NOMO-1 treated with DMSO at 0.1 percent for 48 hours (cell line): ENCODE measurements at regions not wholly inside any gene's neighbourhood (a gene's known extent, or its start where the extent isn't known, plus 50 kb on each side); places are given as distances from the start of the nearest gene placed in this dataset.

Experiments used
- DNase-seq: peaks from one replicate; lab custom pipeline; 2025; ENCODE audit not compliant: unreplicated experiment; lab: John Stamatoyannopoulos, UW

GRCh38 chr3:117234331-117234730 lies 524.8 kb downstream of the TUSC7 start:
- DNase-seq: no peak

- DNase-seq: no peak
Measured at GRCh38 chr3:117235304-117235703, 525.7 kb downstream of the TUSC7 start.

GRCh38 chr3:117238806-117239205 lies 529.2 kb downstream of the TUSC7 start:
- no peak for DNase-seq

- no peak for DNase-seq
Measured at GRCh38 chr3:117243657-117244056, 534.1 kb downstream of the TUSC7 start.

GRCh38 chr3:117246771-117247555 lies 537.4 kb downstream of the TUSC7 start:
- no peak for DNase-seq

DNA sequence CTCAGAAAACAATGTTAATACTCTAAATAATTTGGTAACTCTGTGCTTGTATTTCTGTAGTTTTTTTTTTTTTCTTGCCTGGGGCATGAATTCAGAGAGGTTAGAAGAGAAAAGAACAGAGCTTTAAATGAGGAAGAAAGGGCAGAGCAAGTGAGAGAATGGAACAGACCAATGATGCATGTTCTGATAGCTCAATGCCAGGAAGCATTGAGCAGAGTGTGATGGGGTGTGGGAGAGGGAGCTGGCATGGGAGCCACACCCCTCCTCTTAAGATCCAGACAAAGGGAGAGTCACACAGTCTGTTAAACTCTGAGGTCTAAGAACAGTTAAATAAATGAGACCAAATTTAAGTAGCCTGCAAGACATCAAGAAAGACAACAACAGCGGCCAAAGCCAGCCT lies 538.6 kb downstream of the TUSC7 start:
- DNase-seq: no peak

DNA sequence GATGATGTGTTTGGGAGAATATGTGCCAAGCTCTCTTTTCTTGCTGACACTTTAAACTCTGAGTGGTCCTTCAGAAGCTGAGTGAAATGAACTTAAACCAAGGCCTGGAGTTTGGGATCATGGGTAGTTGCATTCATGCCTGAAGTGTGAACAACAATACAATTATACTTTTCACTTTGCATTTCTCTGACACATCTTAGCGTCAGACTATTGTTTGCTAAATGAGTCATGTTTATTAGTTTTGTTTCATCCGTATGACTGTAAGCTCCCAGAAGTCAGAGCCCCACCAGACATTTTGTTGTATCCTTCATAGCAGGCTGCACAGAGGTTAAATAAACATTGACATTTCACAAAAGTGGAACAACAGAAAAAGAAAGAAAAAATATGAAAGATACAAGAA lies 542.6 kb downstream of the TUSC7 start:
- DNase-seq: no peak

DNA sequence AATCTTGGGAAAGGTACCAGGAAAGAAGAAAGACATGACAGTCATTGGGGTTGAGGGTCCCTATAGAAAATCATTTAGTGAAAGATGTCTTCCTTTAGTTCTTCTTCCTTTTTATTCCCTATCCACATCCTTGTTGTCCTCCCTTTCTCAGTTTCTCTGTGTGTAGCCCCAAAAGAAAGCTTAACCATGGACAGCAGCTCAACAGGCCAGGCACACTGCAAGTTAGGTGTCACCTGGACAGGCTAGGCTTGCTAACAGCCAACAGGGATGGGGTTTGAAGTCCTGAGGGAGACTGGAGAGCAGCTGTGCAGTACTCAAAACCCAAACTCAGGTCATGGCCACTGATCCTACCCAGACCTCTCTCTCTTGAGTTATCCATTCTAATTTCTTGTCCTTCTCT lies 543.1 kb downstream of the TUSC7 start:
- no peak for DNase-seq

GRCh38 chr3:117253636-117254035 lies 544.1 kb downstream of the TUSC7 start:
- DNase-seq: no peak

DNA sequence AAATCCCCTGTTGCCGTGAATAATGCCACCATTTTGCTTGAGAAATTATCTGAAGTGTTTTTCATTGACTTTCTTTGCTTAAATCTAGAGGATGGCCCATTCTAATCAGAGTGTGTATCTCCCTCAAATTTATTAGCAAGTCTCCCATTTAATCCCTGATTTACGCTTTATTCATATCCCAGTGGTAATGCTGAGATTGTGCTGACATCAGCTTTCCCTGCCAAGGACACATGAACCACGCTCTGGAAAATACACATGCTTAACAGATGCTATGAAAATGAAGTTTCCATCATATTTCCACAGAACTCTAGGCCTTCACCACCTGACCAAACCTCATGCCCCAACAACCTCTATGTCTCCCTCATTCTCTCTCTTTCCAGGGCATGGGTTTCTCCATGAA lies 545.4 kb downstream of the TUSC7 start:
- no peak for DNase-seq

DNA sequence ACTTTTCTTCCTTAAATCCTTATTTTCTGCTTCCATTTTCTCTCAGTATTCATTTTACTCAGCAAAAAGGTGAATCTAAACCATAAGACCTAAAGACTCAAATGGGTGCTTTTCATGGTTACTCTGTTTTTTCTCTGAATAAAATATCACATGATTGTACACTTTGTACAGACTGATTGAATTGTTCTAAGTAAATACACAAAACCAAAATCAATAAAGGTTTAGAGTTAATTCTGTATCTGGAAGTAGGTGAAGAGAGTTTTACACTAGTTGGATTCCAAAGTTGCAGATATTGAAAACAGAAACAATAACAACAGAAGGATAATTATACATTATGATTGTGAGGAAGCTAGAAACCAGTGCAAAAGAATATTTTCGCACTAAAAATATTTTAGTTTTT lies 546.2 kb downstream of the TUSC7 start:
- DNase-seq: no peak

GRCh38 chr3:117261983-117262421 lies 552.4 kb downstream of the TUSC7 start:
- no peak for DNase-seq

GRCh38 chr3:117263270-117263669 lies 553.7 kb downstream of the TUSC7 start:
- DNase-seq: no peak

DNA sequence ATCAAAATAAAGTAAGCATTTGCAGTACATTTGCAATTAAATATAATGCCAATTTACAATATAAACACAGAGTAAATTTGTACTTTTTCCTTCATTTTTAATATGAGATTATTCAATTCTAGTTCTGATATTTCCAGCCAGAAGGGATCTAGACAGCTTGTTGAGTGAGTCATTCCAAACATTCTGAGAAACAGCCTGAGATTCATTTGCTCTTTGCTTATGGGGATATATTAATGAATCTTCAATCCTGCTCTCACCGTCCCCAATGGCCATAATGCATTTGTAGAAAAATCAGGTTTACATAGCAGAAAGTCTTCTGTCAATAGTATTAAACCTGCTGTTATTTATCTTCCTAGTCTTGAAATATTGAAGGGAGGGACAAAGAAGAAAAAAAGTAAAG lies 554.2 kb downstream of the TUSC7 start:
- no peak for DNase-seq

- no peak for DNase-seq
Measured at GRCh38 chr3:117264204-117264994, 554.8 kb downstream of the TUSC7 start.

DNA sequence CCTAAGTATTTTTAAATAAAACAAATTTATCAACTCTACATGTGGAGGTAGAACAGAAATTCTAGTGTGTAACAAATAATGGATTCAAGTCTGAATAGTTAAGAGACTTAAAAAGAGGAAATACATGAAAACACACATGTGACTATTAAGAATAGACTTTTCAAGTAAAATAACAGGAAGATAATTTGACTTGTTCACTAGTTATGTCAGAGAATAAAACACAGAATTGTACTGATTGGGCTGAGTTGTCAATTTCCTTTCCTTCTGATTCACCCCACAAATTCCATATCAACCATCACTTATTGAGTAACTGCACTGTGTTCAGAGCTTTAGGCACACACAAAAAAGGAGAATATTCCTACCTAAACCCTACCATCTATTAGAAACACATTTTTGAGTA lies 557.2 kb downstream of the TUSC7 start:
- no peak for DNase-seq

DNA sequence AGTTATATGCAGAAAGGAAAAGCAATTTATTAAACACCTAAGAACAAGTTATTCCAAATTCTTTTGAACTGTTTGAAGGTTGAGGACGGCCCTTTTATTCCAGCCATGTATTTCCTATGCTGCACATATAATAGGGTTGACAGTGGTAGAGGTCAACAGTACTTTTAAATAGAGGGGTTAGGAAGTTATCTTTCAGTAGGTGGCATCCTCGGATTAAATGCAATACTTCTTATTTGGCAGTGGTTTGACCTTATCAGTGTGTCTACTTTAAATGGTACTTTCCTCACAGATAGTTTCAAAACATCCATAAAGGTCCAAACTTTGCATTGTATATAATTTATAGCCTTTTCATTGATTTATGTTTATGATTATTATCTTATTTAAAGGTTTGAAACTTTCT lies 558.7 kb downstream of the TUSC7 start:
- DNase-seq: no peak

DNA sequence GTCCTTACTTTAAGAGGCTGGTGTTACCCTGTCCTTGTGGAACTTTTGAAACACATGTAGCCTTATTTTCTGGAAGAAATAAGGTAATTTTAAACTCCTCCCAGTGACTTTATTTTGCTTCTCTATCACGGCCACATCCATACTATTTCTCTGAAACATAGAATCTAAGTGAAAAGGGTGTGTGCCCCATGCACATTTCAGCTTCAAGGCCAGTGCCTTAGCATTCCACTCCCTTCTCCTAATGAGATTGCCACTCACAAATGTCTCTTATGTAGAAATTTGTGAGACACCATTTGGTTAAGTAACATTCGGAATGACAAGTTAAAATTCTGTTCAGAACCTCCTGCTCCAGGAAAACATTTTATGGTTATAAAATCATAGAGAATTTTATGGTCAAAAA lies 562.7 kb downstream of the TUSC7 start:
- DNase-seq: no peak

DNA sequence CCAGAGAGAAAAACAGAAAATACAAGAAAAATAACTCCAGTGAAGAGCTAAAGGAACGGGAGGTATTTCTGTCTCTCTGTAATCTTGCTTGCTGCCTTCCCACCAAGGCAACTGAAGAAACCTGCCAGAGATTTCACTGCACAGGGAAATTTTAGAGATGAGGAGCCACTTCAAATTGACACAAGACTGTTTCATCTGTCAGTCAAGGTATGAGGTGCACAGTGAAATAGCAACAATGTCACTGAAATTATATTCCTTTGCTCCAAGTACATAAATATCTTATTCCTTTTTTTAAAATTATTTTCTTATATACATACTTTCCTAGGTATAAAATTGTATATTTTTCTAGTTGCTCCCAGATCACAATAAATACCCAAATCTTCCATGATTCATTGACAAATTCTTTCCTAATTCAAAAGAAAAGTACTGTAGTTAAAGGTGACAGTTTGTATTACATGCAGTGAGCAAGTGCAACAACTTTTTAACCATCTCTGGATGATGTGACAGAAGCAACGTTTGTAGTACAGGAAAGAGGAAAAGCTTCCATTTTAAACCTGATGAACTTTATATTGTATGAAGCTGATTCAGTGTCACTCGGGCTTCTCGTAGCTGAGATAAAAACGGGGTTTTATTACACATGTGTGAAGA lies 563.4 kb downstream of the TUSC7 start:
- DNase-seq: no peak

DNA sequence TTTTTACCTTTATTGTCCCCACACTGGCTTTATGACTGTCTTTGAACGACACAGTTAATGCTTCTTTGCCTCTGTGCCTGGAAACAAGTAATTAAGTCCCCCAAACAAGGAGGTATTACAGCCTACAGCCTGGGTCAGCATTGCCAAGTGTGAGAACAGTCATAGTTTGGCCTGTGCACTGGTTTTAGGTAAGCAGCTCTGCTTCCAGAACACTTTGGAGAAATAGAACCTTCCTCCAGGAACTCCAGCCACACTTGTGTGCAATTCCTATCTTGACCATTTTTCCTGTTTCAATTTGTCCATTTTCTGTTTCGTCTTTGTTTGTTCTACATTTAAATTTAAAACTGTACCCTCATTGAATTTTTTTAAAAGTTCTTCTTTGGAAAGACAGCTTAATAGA lies 568.2 kb downstream of the TUSC7 start:
- no peak for DNase-seq

- DNase-seq: no peak
Measured at GRCh38 chr3:117278424-117279190, 569.0 kb downstream of the TUSC7 start.
